GM04504 (cell line): ENCODE measurements at regions not wholly inside any gene's neighbourhood (a gene's known extent, or its start where the extent isn't known, plus 50 kb on each side); places are given as distances from the start of the nearest gene placed in this dataset.

Experiments used
- DNase-seq: peaks from one replicate; pipeline ENCODE4 v3.0.0-alpha.2; 2012; ENCODE audit warnings: low read depth

DNA sequence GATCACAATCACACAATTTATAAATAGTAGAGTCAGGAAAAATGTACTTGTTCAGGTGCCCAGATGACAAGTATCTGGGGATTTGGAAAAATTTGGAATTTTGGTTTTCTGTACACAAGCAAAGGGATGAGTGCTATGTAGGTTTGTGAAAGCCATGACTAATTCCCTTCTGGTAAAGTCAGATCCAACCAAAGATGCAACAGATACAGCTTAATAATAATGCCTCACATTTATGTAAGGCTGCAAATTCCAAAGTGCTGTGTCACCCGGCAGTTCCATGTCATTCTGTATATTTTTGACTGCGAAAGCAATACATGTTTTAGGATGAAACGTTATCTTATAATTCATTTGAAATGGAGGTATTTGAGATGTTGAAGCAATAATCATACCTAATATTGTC is 102.7 kb upstream of the AGBL1 start:
- no peak for DNase-seq

- no peak for DNase-seq
Measured at GRCh38 chr15:85977586-85977985, 102.1 kb upstream of the AGBL1 start.

DNA sequence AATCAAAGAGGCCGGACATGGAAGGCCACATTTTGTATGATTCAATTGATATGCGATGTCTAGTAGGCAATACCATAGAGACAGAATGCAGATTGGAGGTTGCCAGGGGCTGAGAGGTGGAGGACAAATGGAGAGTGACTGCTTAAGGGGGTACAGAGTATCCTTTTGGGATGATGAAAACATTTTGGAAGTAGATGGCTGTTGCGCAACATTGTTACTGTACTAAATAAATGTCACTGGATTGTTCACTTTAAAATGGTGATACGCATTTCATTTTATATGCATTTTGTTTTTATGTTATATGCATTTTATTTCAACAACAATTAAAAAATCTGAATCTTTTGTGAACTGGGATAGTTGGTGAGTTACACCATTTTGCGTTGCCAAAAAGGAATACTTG is 99.7 kb upstream of the AGBL1 start:
- DNase-seq, result no peak

DNA sequence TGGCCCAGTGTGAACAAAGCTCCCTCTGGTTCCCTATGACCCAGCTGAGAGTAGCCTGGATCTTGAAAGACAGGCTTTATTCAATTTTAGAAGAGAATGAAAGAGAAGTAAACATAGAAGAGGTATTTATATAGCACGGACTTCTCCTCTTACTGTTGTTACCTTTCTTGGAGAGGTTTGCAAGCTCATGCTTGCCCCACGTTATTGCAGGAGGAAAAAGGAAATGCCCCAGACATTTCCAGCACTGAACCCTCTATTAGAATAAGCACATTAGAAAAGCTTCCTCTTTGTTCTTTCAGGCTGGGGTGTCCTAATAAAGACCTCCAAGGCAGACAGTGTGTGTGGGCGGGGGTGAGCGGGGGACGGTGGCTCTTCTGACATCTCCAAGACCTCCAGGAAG is 98.7 kb upstream of the AGBL1 start:
- no peak for DNase-seq

DNA sequence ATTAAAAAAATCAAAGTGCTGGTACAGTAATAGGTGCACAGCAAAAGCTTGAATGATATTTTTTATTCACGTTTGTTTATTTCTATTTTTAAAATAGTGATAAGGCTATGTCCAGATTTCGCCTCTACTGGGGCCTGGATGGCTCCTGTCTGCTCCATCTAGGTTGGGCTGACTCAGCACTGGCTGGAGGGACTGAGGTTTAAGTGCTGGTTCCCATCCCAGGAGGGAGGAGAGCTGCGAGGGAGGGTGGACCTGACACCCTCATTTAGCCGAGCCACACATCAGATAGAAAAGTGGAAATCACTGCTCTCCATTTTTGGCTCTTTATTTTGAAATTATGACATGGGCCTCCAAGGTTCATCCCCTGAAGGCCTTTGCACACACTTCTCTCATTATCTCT is 95.4 kb upstream of the AGBL1 start:
- DNase-seq, result no peak

- no peak for DNase-seq
Measured at GRCh38 chr15:85986116-85986515, 93.6 kb upstream of the AGBL1 start.

GRCh38 chr15:85986741-85987140 is 92.9 kb upstream of the AGBL1 start:
- DNase-seq, result no peak

GRCh38 chr15:85988741-85989140 is 90.9 kb upstream of the AGBL1 start:
- DNase-seq, result no peak

- no peak for DNase-seq
Measured at GRCh38 chr15:85992224-85992623, 87.4 kb upstream of the AGBL1 start.

DNA sequence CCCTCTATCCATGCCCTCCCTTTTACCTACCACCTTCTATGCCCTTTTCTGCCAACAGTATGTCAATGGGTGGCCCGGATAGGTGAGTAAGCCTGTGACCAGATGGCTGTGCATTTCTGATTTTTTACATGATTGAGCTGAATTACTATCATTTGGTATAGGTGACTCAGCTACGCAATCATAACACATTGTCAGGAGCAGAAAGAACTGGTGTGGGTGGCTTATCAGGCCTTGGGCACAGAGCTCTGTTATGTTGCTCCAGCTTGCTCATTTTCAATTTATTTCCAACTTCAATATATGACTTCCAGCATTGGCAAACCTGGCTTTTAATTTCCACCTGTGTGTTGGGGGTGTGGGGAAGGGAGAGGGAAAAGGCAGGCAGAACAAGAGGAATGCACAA is 86.6 kb upstream of the AGBL1 start:
- DNase-seq, result no peak

- no peak for DNase-seq
Measured at GRCh38 chr15:85997618-85998017, 82.1 kb upstream of the AGBL1 start.

DNA sequence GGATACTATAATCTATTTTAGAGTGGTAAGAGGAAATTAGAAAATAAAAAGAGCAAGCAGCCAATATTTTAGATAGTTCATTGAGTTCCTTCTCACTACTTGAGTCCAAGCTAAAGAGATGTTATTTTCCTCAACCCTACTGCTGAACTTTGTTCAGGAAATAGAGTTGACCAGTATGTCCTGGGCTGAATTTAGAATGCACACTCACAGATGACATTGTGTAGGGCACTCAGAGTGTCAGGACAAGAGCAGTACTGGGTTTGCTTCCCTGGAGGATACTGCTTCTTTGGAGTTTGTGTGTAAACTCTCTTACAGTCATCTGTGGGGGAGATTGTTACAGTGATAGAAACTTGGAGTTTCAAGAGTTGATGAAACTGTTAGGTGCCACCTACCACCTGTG is 80.0 kb upstream of the AGBL1 start:
- DNase-seq, result no peak

DNA sequence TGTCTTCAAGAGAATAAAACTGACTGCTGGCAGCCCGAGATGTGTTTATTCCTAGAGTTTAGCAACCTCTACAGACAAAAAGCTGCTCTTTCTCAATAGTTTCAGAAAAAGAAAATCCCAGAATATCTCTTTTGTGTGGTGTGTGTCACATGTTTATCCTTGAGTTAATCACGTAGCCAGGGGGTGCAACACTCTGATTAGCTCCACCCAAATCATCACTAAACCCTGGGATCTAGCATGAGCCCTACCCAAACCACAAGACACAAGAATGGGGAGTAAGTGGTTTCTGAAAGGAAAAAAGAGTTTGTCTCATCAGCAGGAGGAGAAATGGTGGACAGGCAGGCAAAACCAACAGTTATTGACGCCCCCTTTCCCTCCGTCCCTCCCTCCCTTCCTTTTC is 78.5 kb upstream of the AGBL1 start:
- no peak for DNase-seq

DNA sequence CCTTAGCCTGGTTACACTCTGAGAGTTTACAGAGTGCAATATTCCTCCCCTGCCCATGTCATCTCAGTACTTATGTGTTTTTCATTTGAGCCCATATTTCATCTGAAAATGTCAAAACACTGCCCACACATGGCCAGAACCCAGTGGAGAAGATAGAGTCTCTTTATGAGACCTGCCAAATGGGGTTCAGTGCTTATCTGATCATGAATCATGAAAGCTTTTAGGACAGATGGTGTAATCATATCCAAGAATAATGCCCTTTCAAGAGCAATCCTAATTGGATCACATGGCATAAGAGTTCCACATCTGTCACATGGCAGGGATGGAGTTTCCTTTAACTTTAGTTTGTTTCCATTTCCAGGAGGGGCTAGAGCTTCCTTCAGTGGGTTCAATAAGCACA is 77.2 kb upstream of the AGBL1 start:
- no peak for DNase-seq

- no peak for DNase-seq
Measured at GRCh38 chr15:86004061-86004460, 75.6 kb upstream of the AGBL1 start.

DNA sequence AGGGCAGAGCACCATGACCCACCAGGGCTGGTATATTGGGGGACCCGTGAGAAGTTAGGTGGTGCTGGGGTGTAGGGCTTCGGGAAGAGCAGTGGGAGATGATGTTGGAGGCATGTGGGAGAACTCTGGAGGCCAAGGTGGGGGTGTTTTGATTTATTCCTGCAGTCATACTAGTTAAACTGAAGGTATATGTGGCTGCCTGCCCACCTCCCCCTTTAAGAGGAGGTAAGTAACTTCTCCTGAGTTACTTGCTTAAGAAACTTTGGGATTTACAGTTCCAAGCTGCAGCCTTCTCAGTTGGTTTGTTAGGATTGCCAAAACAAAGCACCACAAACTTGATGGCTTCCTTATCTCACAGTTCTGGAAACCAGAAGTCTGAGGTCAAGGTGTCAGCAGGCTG is 73.1 kb upstream of the AGBL1 start:
- no peak for DNase-seq

GRCh38 chr15:86009727-86010126 is 69.9 kb upstream of the AGBL1 start:
- DNase-seq, result no peak

- no peak for DNase-seq
Measured at GRCh38 chr15:86010398-86010797, 69.3 kb upstream of the AGBL1 start.

DNA sequence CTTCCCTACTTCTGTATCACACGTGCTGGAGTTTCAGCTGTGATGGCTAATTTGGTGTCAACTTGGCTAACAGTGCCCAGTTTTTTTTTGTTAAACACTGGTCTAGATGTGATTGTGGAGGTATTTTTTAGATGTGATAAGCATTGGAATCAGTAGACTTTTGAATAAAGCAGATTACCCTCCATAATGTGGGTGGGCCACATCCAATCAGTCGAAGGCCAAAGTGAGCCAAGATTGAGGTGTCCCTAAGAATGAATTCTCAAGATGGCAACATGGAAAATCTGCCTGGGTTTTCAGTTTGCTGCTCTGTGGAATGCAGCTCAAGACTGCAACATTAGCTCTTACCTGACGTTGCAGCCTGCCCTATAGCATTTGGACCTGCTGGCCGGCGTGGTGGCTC is 68.8 kb upstream of the AGBL1 start:
- no peak for DNase-seq

- DNase-seq, result no peak
Measured at GRCh38 chr15:86014016-86014415, 65.7 kb upstream of the AGBL1 start.

GRCh38 chr15:86016750-86017149 is 62.9 kb upstream of the AGBL1 start:
- no peak for DNase-seq

- DNase-seq, result no peak
Measured at GRCh38 chr15:86018679-86019078, 61.0 kb upstream of the AGBL1 start.

DNA sequence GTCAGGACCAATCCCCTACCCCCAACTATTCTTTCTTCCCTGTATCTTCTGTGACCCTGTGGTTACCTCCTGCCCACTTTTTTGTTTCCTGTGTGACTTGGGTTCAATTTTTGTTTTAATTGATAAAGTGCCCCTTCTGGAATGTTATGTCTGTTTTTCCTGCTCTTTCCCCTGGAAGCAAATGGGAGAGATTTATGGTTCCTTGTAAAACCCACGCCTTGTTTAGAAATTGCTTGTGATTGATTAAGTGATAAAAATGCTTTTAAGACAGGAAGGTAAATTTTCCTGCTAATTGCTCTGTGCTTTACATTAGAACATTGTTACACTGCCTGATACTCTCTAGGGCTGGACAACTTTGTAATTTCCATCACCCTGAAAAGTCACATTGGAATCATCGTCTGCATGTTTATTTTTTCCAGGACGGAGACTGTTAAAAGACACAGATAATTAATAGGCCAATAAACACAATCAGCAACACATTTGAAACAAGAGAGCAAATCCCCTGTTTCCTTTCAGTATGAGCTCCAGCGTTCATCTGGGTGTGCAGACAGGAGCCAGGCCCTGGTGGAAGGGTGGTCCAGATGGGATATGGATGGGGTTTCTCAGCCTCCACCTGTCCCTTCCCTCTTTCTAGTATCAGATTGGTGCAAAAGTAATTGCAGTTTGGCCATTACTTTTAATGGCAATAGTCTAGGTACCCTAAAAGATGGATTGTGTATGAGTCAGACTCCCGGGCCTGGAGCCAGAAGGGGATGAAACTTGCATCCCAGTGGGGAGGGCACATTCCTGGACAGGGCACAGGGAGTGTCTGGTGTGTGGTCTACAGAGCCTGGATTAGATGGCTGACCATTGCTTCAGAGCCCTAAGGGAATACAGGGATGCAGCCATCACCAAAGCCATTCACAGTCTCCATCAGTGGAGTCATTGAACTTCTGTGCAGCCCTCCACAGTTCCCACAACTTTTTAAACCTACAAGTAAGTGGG is 58.1 kb upstream of the AGBL1 start:
- no peak for DNase-seq

DNA sequence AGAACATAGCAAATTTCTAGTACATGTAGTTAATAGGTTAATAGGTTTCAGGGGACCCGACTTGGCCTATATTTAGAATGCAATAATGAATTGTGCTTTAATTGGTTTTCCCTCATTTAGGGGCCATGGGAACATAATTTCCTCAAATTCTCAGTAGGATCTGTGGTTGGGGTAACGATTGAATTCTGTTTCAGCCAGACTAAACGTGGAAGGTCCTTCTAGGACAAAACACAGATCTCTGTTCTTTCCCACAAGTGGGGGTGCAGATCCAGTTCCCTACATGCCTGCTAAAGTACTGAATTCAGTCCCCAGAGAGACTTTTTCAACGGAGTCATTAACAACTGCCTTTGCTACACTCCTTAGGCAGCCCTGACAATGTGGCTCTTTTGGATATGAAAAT is 50.7 kb upstream of the AGBL1 start:
- no peak for DNase-seq
